ENCODE measurements at regions not wholly inside any gene's neighbourhood (a gene's known extent, or its start where the extent isn't known, plus 50 kb on each side); places are given as distances from the start of the nearest gene placed in this dataset.
"Not testable (repeated sequence)": the region's sequence is repeated elsewhere in the genome, so short reads cannot be mapped to it uniquely, and the experiment has no call there.

GRCh38 chr12:76971216-76971879 lies 92.5 kb upstream of the CSRP2 start:
- H3K36me3 ChIP-seq (replicated peaks in 1 of 2; ENCODE audit: control insufficient read depth in 1 of 2, insufficient read depth in 2 of 2, low read length in 2 of 2); CTCF ChIA-PET (ENCODE audit: low intra/inter-chr PET ratio, low total read pairs); H3K4me3 ChIP-seq (replicated peaks in 1 of 3; ENCODE audit: insufficient read depth in 1 of 3, low read depth in 2 of 3, low read length in 3 of 3); H3K4me2 ChIP-seq (ENCODE audit: low read depth, low read length); H3K9ac ChIP-seq (ENCODE audit: insufficient read depth, low read depth, low read length); POLR2A ChIA-PET; in situ Hi-C loops (cut with HindIII; ENCODE audit: extremely low pct_ligation_motif_present, low pct_unique_long_range_greater_than_20kb); H3K27me3 ChIP-seq (ENCODE audit: control insufficient read depth in 1 of 2, insufficient read depth in 2 of 2, low read length in 2 of 2); H3K79me2 ChIP-seq (ENCODE audit: insufficient read depth, low read length); H2AFZ ChIP-seq (ENCODE audit: low read length); DNase-seq (ENCODE audit: low spot score); H4K20me1 ChIP-seq (ENCODE audit: insufficient read depth, low read length); intact Hi-C loops (cut with micrococcal nuclease; ENCODE audit: unreplicated experiment); BruUV-seq (replicated peaks); H3K27ac ChIP-seq (ENCODE audit: extremely low read length, insufficient read depth, low read length); ATAC-seq; H3K4me1 ChIP-seq (ENCODE audit: insufficient read depth, low read length); H3K9me3 ChIP-seq (ENCODE audit: low read length); FAIRE-seq: not testable (repeated sequence)
- WGBS (ENCODE audit: low lambda C conversion rate), result 25% methylated on average over 7 of the region's 7 CpGs

GRCh38 chr12:76967181-76967885 lies 88.5 kb upstream of the CSRP2 start:
- Histone ChIP-seq H3K4me2 (ENCODE audit: low read depth, low read length) (no peak overlapping the region), H3K4me3 (replicated peaks in 1 of 3; ENCODE audit: insufficient read depth in 1 of 3, low read depth in 2 of 3, low read length in 3 of 3) (no peak overlapping the region), H4K20me1 (ENCODE audit: insufficient read depth, low read length) (no peaks in the 10 kb centered on the region), H3K4me1 (ENCODE audit: insufficient read depth, low read length) (no peaks in the 10 kb centered on the region), H3K27me3 (ENCODE audit: control insufficient read depth in 1 of 2, insufficient read depth in 2 of 2, low read length in 2 of 2) (peaks cover 0 to 6% of the 10 kb centered on the region in 2 experiments; a peak in 3 of 5 replicates), H2AFZ (ENCODE audit: low read length) (no peak overlapping the region), H3K27ac (ENCODE audit: extremely low read length, insufficient read depth, low read length) (no peak overlapping the region), H3K36me3 (replicated peaks in 1 of 2; ENCODE audit: control insufficient read depth in 1 of 2, insufficient read depth in 2 of 2, low read length in 2 of 2) (no peaks in the 10 kb centered on the region), H3K9ac (ENCODE audit: insufficient read depth, low read depth, low read length) (no peak overlapping the region), H3K79me2 (ENCODE audit: insufficient read depth, low read length) (no peaks in the 10 kb centered on the region), H3K9me3 (ENCODE audit: low read length) (no peaks in the 10 kb centered on the region)
- no peak for DNase-seq (ENCODE audit: low spot score)
- in situ Hi-C loops (cut with HindIII; ENCODE audit: extremely low pct_ligation_motif_present, low pct_unique_long_range_greater_than_20kb) (no loop called here), intact Hi-C loops (cut with micrococcal nuclease; ENCODE audit: unreplicated experiment) (no loop called here)
- BruUV-seq (replicated peaks), result no TSS peak
- 2% methylated on average over 9 of the region's 9 CpGs for WGBS (ENCODE audit: low lambda C conversion rate)
- FAIRE-seq, result no peak
- ATAC-seq, result no peak
- POLR2A ChIA-PET, result no interaction called here
- TF ChIP-seq HOXA9 (CRISPR knock-in tag; IDR thresholded peaks at IDR 0.05; ENCODE audit: borderline replicate concordance) (no peak), HNRNPLL (IDR thresholded peaks at IDR 0.05; ENCODE audit: low read depth, low read length, poor library complexity, severe bottlenecking) (no peak)
- CTCF ChIA-PET (ENCODE audit: low intra/inter-chr PET ratio, low total read pairs), result no interaction called here

Data from HepG2 (cell line).